ENCODE measurements at regions not wholly inside any gene's neighbourhood (a gene's known extent, or its start where the extent isn't known, plus 50 kb on each side); places are given as distances from the start of the nearest gene placed in this dataset.

DNA sequence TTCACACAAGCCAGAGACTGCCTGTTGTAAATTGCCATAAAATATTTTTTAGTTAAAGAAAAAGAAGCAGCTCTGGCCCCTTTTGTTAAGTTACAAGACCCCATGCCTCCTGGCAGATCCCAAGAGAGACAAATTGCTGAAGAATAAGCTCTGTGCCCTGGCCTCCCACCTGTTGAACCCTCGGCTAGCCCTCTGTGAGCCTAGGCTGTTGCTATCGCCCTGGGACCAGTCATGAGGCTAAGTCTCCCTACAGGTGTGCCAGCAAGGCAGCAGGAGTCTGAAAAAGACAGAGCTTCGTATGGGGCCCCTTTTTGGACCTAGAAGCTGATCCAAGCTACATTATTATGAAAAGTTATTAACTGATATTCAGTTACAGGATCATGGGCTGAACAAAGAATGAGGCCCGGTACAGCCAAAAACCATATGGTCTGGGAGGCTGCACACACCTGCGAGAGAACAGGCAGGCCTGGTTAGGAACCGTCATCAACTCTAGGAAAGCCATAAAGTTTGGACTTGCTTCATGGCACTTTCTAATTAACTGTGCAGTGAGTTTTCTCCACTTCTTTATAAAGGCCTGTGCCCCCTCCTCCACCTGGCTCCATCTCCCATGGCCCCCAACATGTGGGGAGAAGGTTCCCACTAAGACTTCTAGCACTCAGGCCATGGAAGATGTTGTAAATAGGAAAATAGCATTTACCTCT lies 384.7 kb downstream of the ENC1 start:
- POLR2A ChIA-PET = no interaction called here
- TF ChIP-seq, protein P1, sequence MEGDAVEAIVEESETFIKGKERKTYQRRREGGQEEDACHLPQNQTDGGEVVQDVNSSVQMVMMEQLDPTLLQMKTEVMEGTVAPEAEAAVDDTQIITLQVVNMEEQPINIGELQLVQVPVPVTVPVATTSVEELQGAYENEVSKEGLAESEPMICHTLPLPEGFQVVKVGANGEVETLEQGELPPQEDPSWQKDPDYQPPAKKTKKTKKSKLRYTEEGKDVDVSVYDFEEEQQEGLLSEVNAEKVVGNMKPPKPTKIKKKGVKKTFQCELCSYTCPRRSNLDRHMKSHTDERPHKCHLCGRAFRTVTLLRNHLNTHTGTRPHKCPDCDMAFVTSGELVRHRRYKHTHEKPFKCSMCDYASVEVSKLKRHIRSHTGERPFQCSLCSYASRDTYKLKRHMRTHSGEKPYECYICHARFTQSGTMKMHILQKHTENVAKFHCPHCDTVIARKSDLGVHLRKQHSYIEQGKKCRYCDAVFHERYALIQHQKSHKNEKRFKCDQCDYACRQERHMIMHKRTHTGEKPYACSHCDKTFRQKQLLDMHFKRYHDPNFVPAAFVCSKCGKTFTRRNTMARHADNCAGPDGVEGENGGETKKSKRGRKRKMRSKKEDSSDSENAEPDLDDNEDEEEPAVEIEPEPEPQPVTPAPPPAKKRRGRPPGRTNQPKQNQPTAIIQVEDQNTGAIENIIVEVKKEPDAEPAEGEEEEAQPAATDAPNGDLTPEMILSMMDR (IDR thresholded peaks at IDR 0.05; ENCODE audit: insufficient read depth in 1 of 2, low read depth in 1 of 2, low read length in 1 of 2, severe bottlenecking in 1 of 2, unreplicated experiment in 1 of 2) = no peak
- H3K9me3 ChIP-seq = no peaks in the 10 kb centered on the region
- Mint-ChIP-seq H3K4me1 (ENCODE audit: low read depth, unreplicated experiment) (peaks cover 23% of the 10 kb centered on the region), H3K27ac (ENCODE audit: unreplicated experiment) (no peak overlapping the region), H3K27me3 (ENCODE audit: insufficient read depth, unreplicated experiment) (no peaks in the 10 kb centered on the region), H3K4me3 (ENCODE audit: unreplicated experiment) (no peak overlapping the region), H3K9me3 (ENCODE audit: unreplicated experiment) (no peaks in the 10 kb centered on the region), H3K36me3 (ENCODE audit: insufficient read depth, unreplicated experiment) (no peaks in the 10 kb centered on the region)
- H3K27me3 ChIP-seq (replicated peaks; ENCODE audit: control insufficient read depth, insufficient read depth, low read length) = no peaks in the 10 kb centered on the region
- H3K4me3 ChIP-seq (ENCODE audit: low read depth, low read length) = no peak overlapping the region
- H3K36me3 ChIP-seq (ENCODE audit: control insufficient read depth, insufficient read depth, low read length) = no peaks in the 10 kb centered on the region
- intact Hi-C loops (cut with micrococcal nuclease; ENCODE audit: unreplicated experiment) = no loop called here
- no peak for DNase-seq
- no TSS peak for BruUV-seq (replicated peaks)
- H3K4me1 ChIP-seq = peaks cover 19% of the 10 kb centered on the region
- CTCF ChIA-PET = no interaction called here

DNA sequence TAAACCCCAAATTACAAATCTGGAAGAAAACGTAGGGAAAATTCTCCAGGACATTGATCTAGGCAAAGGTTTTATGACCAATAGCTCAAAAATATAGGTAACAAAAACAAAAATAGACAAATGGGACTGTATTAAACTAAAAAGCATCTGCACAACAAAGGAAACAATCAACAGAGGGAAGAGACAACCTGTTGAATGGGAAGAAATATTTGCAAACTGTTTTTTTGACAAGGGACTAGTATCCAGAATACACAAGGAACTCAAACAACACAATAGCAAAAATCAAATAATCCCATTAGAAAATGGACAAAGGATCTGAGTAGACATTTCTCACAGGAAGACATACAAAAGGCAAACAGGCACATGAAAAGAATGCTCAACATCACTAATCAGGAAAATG lies 386.3 kb downstream of the ENC1 start:
- BruUV-seq (replicated peaks) = no TSS peak
- no peaks in the 10 kb centered on the region for H3K36me3 ChIP-seq (ENCODE audit: control insufficient read depth, insufficient read depth, low read length)
- Mint-ChIP-seq H3K9me3 (ENCODE audit: unreplicated experiment) (no peaks in the 10 kb centered on the region), H3K4me1 (ENCODE audit: low read depth, unreplicated experiment) (peaks cover 27% of the 10 kb centered on the region), H3K36me3 (ENCODE audit: insufficient read depth, unreplicated experiment) (no peaks in the 10 kb centered on the region), H3K27ac (ENCODE audit: unreplicated experiment) (no peak overlapping the region), H3K27me3 (ENCODE audit: insufficient read depth, unreplicated experiment) (no peaks in the 10 kb centered on the region), H3K4me3 (ENCODE audit: unreplicated experiment) (no peak overlapping the region)
- intact Hi-C loops (cut with micrococcal nuclease; ENCODE audit: unreplicated experiment) = no loop called here
- no peaks in the 10 kb centered on the region for H3K9me3 ChIP-seq
- TF ChIP-seq, protein P1 (IDR thresholded peaks at IDR 0.05; ENCODE audit: insufficient read depth in 1 of 2, low read depth in 1 of 2, low read length in 1 of 2, severe bottlenecking in 1 of 2, unreplicated experiment in 1 of 2) = no peak
- ChIA-PET POLR2A (no interaction called here), CTCF (no interaction called here)
- no peak overlapping the region for H3K4me3 ChIP-seq (ENCODE audit: low read depth, low read length)
- peaks cover 21% of the 10 kb centered on the region for H3K4me1 ChIP-seq
- no peak for DNase-seq
- no peaks in the 10 kb centered on the region for H3K27me3 ChIP-seq (replicated peaks; ENCODE audit: control insufficient read depth, insufficient read depth, low read length)

DNA sequence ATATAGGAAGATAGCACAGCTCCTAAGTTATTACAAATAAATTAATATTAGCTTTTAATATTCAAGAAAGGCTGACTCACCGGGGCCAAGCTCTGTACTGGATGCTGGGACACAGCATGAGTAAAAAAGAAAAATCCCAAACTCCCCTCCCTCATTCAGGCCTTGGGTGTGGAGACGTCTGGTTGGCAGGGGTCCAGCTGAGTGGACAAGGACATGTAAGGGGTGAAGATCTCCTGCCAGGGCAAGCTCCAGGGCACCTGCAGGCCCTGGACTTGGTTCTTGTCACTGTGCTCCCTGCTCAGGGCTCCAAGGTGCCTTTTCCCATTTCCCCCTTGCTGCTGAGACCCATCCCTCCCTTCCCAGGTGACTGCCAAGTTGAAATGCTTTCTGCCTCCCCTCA lies 388.5 kb downstream of the ENC1 start:
- H3K4me3 Mint-ChIP-seq (ENCODE audit: unreplicated experiment) = no peak overlapping the region
- H3K4me1 Mint-ChIP-seq (ENCODE audit: low read depth, unreplicated experiment) = peaks cover 15% of the 10 kb centered on the region
- no peaks in the 10 kb centered on the region for H3K9me3 Mint-ChIP-seq (ENCODE audit: unreplicated experiment)
- no peaks in the 10 kb centered on the region for H3K27me3 ChIP-seq (replicated peaks; ENCODE audit: control insufficient read depth, insufficient read depth, low read length)
- no peak for DNase-seq
- no peak overlapping the region for H3K4me3 ChIP-seq (ENCODE audit: low read depth, low read length)
- TF ChIP-seq, protein P1 (IDR thresholded peaks at IDR 0.05; ENCODE audit: insufficient read depth in 1 of 2, low read depth in 1 of 2, low read length in 1 of 2, severe bottlenecking in 1 of 2, unreplicated experiment in 1 of 2) = no peak
- H3K27me3 Mint-ChIP-seq (ENCODE audit: insufficient read depth, unreplicated experiment) = no peaks in the 10 kb centered on the region
- H3K9me3 ChIP-seq = no peaks in the 10 kb centered on the region
- H3K36me3 Mint-ChIP-seq (ENCODE audit: insufficient read depth, unreplicated experiment) = no peaks in the 10 kb centered on the region
- no peak overlapping the region for H3K27ac Mint-ChIP-seq (ENCODE audit: unreplicated experiment)
- intact Hi-C loops (cut with micrococcal nuclease; ENCODE audit: unreplicated experiment) = no loop called here
- CTCF ChIA-PET = no interaction called here
- BruUV-seq (replicated peaks) = no TSS peak
- POLR2A ChIA-PET = no interaction called here
- H3K4me1 ChIP-seq = peaks cover 9% of the 10 kb centered on the region
- no peaks in the 10 kb centered on the region for H3K36me3 ChIP-seq (ENCODE audit: control insufficient read depth, insufficient read depth, low read length)
